ENCODE measurements at regions not wholly inside any gene's neighbourhood (a gene's known extent, or its start where the extent isn't known, plus 50 kb on each side); places are given as distances from the start of the nearest gene placed in this dataset.

GRCh38 chr12:22978962-22979361, 354.0 kb downstream of the ETNK1 start:
- TF ChIP-seq CTCF (conservative IDR thresholded peaks at IDR 0.05; ENCODE audit: low read length) (no peak), EZH2phosphoT487 (IDR thresholded peaks at IDR 0.05; ENCODE audit: borderline replicate concordance) (no peak)

All from Loucy (cell line).